ENCODE measurements at regions not wholly inside any gene's neighbourhood (a gene's known extent, or its start where the extent isn't known, plus 50 kb on each side); places are given as distances from the start of the nearest gene placed in this dataset.
A peak's percentile ranks its signal among the peaks of the same experiment; 100 is the strongest.

GRCh38 chr2:188024811-188025210 lies 266.9 kb upstream of the GULP1 start:
- no peak overlapping the region for H3K9ac ChIP-seq (ENCODE audit: low read length)
- H3K14ac ChIP-seq (ENCODE audit: low read length in 2 of 2), result no peak overlapping the region
- H3K27me3 ChIP-seq (ENCODE audit: control insufficient read depth in 1 of 2, insufficient read depth in 1 of 2, low read length in 2 of 2), result no peaks in the 10 kb centered on the region
- H3K27ac ChIP-seq (ENCODE audit: low read length, poor library complexity, severe bottlenecking), result no peak overlapping the region
- H2BK15ac ChIP-seq (ENCODE audit: low read depth, poor library complexity, severe bottlenecking), result no peak overlapping the region
- H3K4me1 ChIP-seq (ENCODE audit: control insufficient read depth, insufficient read depth, low read depth, low read length), result no peaks in the 10 kb centered on the region
- no peaks in the 10 kb centered on the region for H3K36me3 ChIP-seq (ENCODE audit: control insufficient read depth in 1 of 2, insufficient read depth in 2 of 2, low read depth in 1 of 2, low read length in 2 of 2)
- H3K79me1 ChIP-seq (replicated peaks; ENCODE audit: low read length, poor library complexity, severe bottlenecking), result no peaks in the 10 kb centered on the region
- H2BK12ac ChIP-seq (ENCODE audit: low read length in 2 of 2), result no peak overlapping the region
- H3K9me3 ChIP-seq (ENCODE audit: control insufficient read depth, low read length), result peaks cover 5% of the 10 kb centered on the region
- no peak overlapping the region for H3K4me2 ChIP-seq (ENCODE audit: low read length, poor library complexity, severe bottlenecking)
- H2AK5ac ChIP-seq (ENCODE audit: low read length, severe bottlenecking), result no peak overlapping the region
- DNase-seq, result no peak
- no peak overlapping the region for H2BK5ac ChIP-seq (ENCODE audit: low read depth, low read length, poor library complexity, severe bottlenecking)
- H3K18ac ChIP-seq (ENCODE audit: low read depth in 1 of 2, low read length in 2 of 2), result no peak overlapping the region
- H2AFZ ChIP-seq (ENCODE audit: low read depth, low read length), result no peak overlapping the region
- H3K4ac ChIP-seq (ENCODE audit: low read depth in 1 of 2, low read length in 2 of 2), result no peak overlapping the region
- no peak overlapping the region for H2BK120ac ChIP-seq (ENCODE audit: low read depth, low read length)
- no peak overlapping the region for H4K8ac ChIP-seq (ENCODE audit: low read length)
- H3K4me3 ChIP-seq (ENCODE audit: insufficient read depth in 1 of 2, low read depth in 1 of 2, low read length in 2 of 2), result peak overlapping the region in 1 of 2 experiments; percentile 6
- 100% methylated on average over 1 of the region's 1 CpG for WGBS
- H4K91ac ChIP-seq (ENCODE audit: low read length), result no peak overlapping the region
- H3K23ac ChIP-seq (ENCODE audit: low read length in 2 of 2), result no peak overlapping the region

DNA sequence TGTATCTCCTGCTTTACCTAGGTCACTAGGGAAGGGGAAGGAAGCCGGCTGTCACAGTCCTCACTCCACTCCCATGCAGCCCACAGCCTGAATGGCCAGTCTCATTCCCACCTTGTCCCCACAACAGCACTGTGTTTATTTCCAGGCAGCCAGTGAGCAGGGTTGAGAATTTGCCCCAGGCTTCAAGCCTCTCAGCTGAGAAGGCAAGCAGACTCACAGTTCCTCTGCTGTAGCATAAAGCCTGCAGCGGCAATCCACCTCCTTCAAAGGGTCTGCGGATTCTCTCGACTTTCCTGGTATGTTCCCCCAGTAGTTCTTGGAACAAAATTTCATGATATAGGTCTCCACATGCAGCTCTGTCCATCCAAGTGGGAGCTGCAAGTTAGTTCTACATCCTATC lies 262.9 kb upstream of the GULP1 start:
- Histone ChIP-seq H2AFZ (ENCODE audit: low read depth, low read length) (no peak overlapping the region), H4K8ac (ENCODE audit: low read length) (peak overlapping the region; percentile 49), H3K9ac (ENCODE audit: low read length) (no peak overlapping the region), H2BK120ac (ENCODE audit: low read depth, low read length) (no peak overlapping the region), H3K4me1 (ENCODE audit: control insufficient read depth, insufficient read depth, low read depth, low read length) (no peaks in the 10 kb centered on the region), H3K27me3 (ENCODE audit: control insufficient read depth in 1 of 2, insufficient read depth in 1 of 2, low read length in 2 of 2) (no peaks in the 10 kb centered on the region), H3K18ac (ENCODE audit: low read depth in 1 of 2, low read length in 2 of 2) (no peak overlapping the region), H3K79me1 (replicated peaks; ENCODE audit: low read length, poor library complexity, severe bottlenecking) (no peaks in the 10 kb centered on the region), H3K14ac (ENCODE audit: low read length in 2 of 2) (no peak overlapping the region), H3K9me3 (ENCODE audit: control insufficient read depth, low read length) (no peaks in the 10 kb centered on the region), H4K91ac (ENCODE audit: low read length) (no peak overlapping the region), H3K23ac (ENCODE audit: low read length in 2 of 2) (no peak overlapping the region), H3K27ac (ENCODE audit: low read length, poor library complexity, severe bottlenecking) (no peak overlapping the region), H2BK5ac (ENCODE audit: low read depth, low read length, poor library complexity, severe bottlenecking) (no peak overlapping the region), H2BK12ac (ENCODE audit: low read length in 2 of 2) (no peak overlapping the region), H3K4ac (ENCODE audit: low read depth in 1 of 2, low read length in 2 of 2) (no peak overlapping the region), H3K4me3 (ENCODE audit: insufficient read depth in 1 of 2, low read depth in 1 of 2, low read length in 2 of 2) (no peak overlapping the region), H2AK5ac (ENCODE audit: low read length, severe bottlenecking) (no peak overlapping the region), H3K36me3 (ENCODE audit: control insufficient read depth in 1 of 2, insufficient read depth in 2 of 2, low read depth in 1 of 2, low read length in 2 of 2) (no peaks in the 10 kb centered on the region), H2BK15ac (ENCODE audit: low read depth, poor library complexity, severe bottlenecking) (no peak overlapping the region), H3K4me2 (ENCODE audit: low read length, poor library complexity, severe bottlenecking) (no peak overlapping the region)
- no peak for DNase-seq
- WGBS, result 58% methylated on average over 4 of the region's 4 CpGs

GRCh38 chr2:188032306-188032705 lies 259.4 kb upstream of the GULP1 start:
- H4K8ac ChIP-seq (ENCODE audit: low read length), result no peak overlapping the region
- no peak overlapping the region for H2AK5ac ChIP-seq (ENCODE audit: low read length, severe bottlenecking)
- H3K27me3 ChIP-seq (ENCODE audit: control insufficient read depth in 1 of 2, insufficient read depth in 1 of 2, low read length in 2 of 2), result no peaks in the 10 kb centered on the region
- no peaks in the 10 kb centered on the region for H3K4me1 ChIP-seq (ENCODE audit: control insufficient read depth, insufficient read depth, low read depth, low read length)
- no peaks in the 10 kb centered on the region for H3K36me3 ChIP-seq (ENCODE audit: control insufficient read depth in 1 of 2, insufficient read depth in 2 of 2, low read depth in 1 of 2, low read length in 2 of 2)
- no peak overlapping the region for H2BK15ac ChIP-seq (ENCODE audit: low read depth, poor library complexity, severe bottlenecking)
- H3K14ac ChIP-seq (ENCODE audit: low read length in 2 of 2), result no peak overlapping the region
- H3K4ac ChIP-seq (ENCODE audit: low read depth in 1 of 2, low read length in 2 of 2), result no peak overlapping the region
- no peak overlapping the region for H2BK120ac ChIP-seq (ENCODE audit: low read depth, low read length)
- H4K91ac ChIP-seq (ENCODE audit: low read length), result no peak overlapping the region
- no peak overlapping the region for H3K9ac ChIP-seq (ENCODE audit: low read length)
- H3K4me2 ChIP-seq (ENCODE audit: low read length, poor library complexity, severe bottlenecking), result no peak overlapping the region
- no peak overlapping the region for H3K23ac ChIP-seq (ENCODE audit: low read length in 2 of 2)
- H2BK5ac ChIP-seq (ENCODE audit: low read depth, low read length, poor library complexity, severe bottlenecking), result no peak overlapping the region
- no peaks in the 10 kb centered on the region for H3K9me3 ChIP-seq (ENCODE audit: control insufficient read depth, low read length)
- H2AFZ ChIP-seq (ENCODE audit: low read depth, low read length), result no peak overlapping the region
- no peaks in the 10 kb centered on the region for H3K79me1 ChIP-seq (replicated peaks; ENCODE audit: low read length, poor library complexity, severe bottlenecking)
- no peak for DNase-seq
- no peak overlapping the region for H3K18ac ChIP-seq (ENCODE audit: low read depth in 1 of 2, low read length in 2 of 2)
- no peak overlapping the region for H3K27ac ChIP-seq (ENCODE audit: low read length, poor library complexity, severe bottlenecking)
- H2BK12ac ChIP-seq (ENCODE audit: low read length in 2 of 2), result no peak overlapping the region
- 10% methylated on average over 3 of the region's 3 CpGs for WGBS
- H3K4me3 ChIP-seq (ENCODE audit: insufficient read depth in 1 of 2, low read depth in 1 of 2, low read length in 2 of 2), result no peak overlapping the region

- Histone ChIP-seq H2BK15ac (ENCODE audit: low read depth, poor library complexity, severe bottlenecking) (no peak overlapping the region), H3K27me3 (ENCODE audit: control insufficient read depth in 1 of 2, insufficient read depth in 1 of 2, low read length in 2 of 2) (no peaks in the 10 kb centered on the region), H3K9me3 (ENCODE audit: control insufficient read depth, low read length) (no peaks in the 10 kb centered on the region), H4K8ac (ENCODE audit: low read length) (no peak overlapping the region), H3K36me3 (ENCODE audit: control insufficient read depth in 1 of 2, insufficient read depth in 2 of 2, low read depth in 1 of 2, low read length in 2 of 2) (no peaks in the 10 kb centered on the region), H2AK5ac (ENCODE audit: low read length, severe bottlenecking) (no peak overlapping the region), H2BK120ac (ENCODE audit: low read depth, low read length) (no peak overlapping the region), H3K4me1 (ENCODE audit: control insufficient read depth, insufficient read depth, low read depth, low read length) (no peaks in the 10 kb centered on the region), H3K4me2 (ENCODE audit: low read length, poor library complexity, severe bottlenecking) (no peak overlapping the region), H3K23ac (ENCODE audit: low read length in 2 of 2) (no peak overlapping the region), H2BK12ac (ENCODE audit: low read length in 2 of 2) (no peak overlapping the region), H3K14ac (ENCODE audit: low read length in 2 of 2) (no peak overlapping the region), H3K27ac (ENCODE audit: low read length, poor library complexity, severe bottlenecking) (no peak overlapping the region), H3K79me1 (replicated peaks; ENCODE audit: low read length, poor library complexity, severe bottlenecking) (no peaks in the 10 kb centered on the region), H3K9ac (ENCODE audit: low read length) (no peak overlapping the region), H3K18ac (ENCODE audit: low read depth in 1 of 2, low read length in 2 of 2) (no peak overlapping the region), H4K91ac (ENCODE audit: low read length) (no peak overlapping the region), H3K4ac (ENCODE audit: low read depth in 1 of 2, low read length in 2 of 2) (no peak overlapping the region), H2BK5ac (ENCODE audit: low read depth, low read length, poor library complexity, severe bottlenecking) (no peak overlapping the region), H3K4me3 (ENCODE audit: insufficient read depth in 1 of 2, low read depth in 1 of 2, low read length in 2 of 2) (no peak overlapping the region), H2AFZ (ENCODE audit: low read depth, low read length) (no peak overlapping the region)
- WGBS, result 31% methylated on average over 3 of the region's 3 CpGs
- DNase-seq, result no peak
Measured at GRCh38 chr2:188032786-188033185, 258.9 kb upstream of the GULP1 start.
